ENCODE measurements at regions not wholly inside any gene's neighbourhood (a gene's known extent, or its start where the extent isn't known, plus 50 kb on each side); places are given as distances from the start of the nearest gene placed in this dataset.
"Not testable (repeated sequence)": the region's sequence is repeated elsewhere in the genome, so short reads cannot be mapped to it uniquely, and the experiment has no call there.

GRCh38 chr4:12360391-12360790 is 931.7 kb upstream of the HS3ST1 start:
- in situ Hi-C loops (cut with HindIII; ENCODE audit: low sequenced_read_pairs): no loop called here
- TF ChIP-seq, protein P1, sequence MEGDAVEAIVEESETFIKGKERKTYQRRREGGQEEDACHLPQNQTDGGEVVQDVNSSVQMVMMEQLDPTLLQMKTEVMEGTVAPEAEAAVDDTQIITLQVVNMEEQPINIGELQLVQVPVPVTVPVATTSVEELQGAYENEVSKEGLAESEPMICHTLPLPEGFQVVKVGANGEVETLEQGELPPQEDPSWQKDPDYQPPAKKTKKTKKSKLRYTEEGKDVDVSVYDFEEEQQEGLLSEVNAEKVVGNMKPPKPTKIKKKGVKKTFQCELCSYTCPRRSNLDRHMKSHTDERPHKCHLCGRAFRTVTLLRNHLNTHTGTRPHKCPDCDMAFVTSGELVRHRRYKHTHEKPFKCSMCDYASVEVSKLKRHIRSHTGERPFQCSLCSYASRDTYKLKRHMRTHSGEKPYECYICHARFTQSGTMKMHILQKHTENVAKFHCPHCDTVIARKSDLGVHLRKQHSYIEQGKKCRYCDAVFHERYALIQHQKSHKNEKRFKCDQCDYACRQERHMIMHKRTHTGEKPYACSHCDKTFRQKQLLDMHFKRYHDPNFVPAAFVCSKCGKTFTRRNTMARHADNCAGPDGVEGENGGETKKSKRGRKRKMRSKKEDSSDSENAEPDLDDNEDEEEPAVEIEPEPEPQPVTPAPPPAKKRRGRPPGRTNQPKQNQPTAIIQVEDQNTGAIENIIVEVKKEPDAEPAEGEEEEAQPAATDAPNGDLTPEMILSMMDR (IDR thresholded peaks at IDR 0.05; ENCODE audit: low read depth, low read length, missing control alignments): no peak
- no peak for DNase-seq (ENCODE audit: low read depth)
- no peak overlapping the region for H3K4me3 ChIP-seq (ENCODE audit: low read depth, low read length)

GRCh38 chr4:12359420-12359819 is 930.7 kb upstream of the HS3ST1 start:
- in situ Hi-C loops (cut with HindIII; ENCODE audit: low sequenced_read_pairs): no loop called here
- H3K4me3 ChIP-seq (ENCODE audit: low read depth, low read length): no peak overlapping the region
- DNase-seq (ENCODE audit: low read depth): no peak
- TF ChIP-seq, protein P1 (IDR thresholded peaks at IDR 0.05; ENCODE audit: low read depth, low read length, missing control alignments): no peak

DNA sequence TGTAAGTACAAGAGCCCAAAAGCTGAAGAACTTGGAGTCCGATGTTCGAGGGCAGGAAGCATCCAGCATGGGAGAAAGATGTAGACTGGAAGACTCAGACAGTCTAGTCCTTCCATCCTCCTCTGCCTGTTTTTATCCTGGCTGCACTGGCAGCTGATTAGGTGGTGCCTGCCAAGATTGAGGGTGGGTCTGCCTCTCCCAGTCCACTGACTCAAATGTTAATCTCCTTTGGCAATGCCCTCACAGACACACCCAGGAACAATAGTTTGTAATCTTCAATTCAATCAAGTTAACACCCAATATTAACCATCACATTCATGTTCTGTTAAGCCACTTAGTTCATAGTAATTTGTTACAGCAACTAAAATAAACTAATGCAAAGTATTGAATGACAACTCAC is 904.4 kb upstream of the HS3ST1 start:
- in situ Hi-C loops (cut with HindIII; ENCODE audit: low sequenced_read_pairs); H3K4me3 ChIP-seq (ENCODE audit: low read depth, low read length); DNase-seq (ENCODE audit: low read depth): not testable (repeated sequence)

DNA sequence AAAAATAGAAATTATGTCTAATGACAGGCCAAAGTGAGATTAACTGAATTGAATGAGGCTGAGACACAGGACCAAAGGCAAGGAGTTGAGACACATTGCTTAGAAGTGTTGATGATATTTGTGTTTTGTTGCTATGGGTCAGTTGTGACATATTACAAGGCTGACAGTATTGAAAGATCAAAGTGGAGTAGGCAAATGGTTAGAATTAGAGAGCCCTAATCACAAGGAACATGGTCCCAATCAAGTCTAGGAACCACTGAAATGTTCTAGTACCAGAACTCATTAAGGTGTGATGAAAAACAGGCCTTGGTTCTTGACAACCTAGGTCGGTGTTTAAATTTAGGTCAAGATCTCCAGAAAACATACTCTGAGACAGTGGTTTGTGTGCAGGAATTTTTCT is 896.3 kb upstream of the HS3ST1 start:
- TF ChIP-seq, protein P1 (IDR thresholded peaks at IDR 0.05; ENCODE audit: low read depth, low read length, missing control alignments): no peak
- H3K4me3 ChIP-seq (ENCODE audit: low read depth, low read length): no peak overlapping the region
- in situ Hi-C loops (cut with HindIII; ENCODE audit: low sequenced_read_pairs): no loop called here

DNA sequence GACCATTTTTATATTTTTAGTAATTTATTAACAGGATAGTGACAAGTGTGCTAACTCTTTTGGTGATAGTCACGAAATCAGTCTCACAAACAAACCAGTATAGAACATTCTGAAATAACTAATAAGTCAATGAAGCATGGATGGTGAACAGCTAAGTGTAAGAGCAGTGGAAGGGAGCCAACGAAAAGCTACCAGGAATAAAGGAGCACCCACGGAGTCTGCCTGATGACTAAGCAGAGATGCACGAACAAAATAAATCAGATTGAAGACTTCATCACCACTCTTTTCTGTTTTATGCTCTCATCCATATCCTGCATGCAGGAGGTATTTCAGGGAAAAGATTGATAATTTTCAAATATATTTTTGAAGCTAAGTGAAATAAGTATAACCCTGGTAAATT is 891.1 kb upstream of the HS3ST1 start:
- in situ Hi-C loops (cut with HindIII; ENCODE audit: low sequenced_read_pairs): no loop called here
- peak; percentile 63 for DNase-seq (ENCODE audit: low read depth)
- TF ChIP-seq, protein P1 (IDR thresholded peaks at IDR 0.05; ENCODE audit: low read depth, low read length, missing control alignments): no peak
- H3K4me3 ChIP-seq (ENCODE audit: low read depth, low read length): no peak overlapping the region

More for the DNA sequence above, 896.3 kb upstream of the HS3ST1 start:
- no peak for DNase-seq (ENCODE audit: low read depth)

- DNase-seq (ENCODE audit: low read depth): no peak
- in situ Hi-C loops (cut with HindIII; ENCODE audit: low sequenced_read_pairs): no loop called here
- no peak overlapping the region for H3K4me3 ChIP-seq (ENCODE audit: low read depth, low read length)
- TF ChIP-seq, protein P1 (IDR thresholded peaks at IDR 0.05; ENCODE audit: low read depth, low read length, missing control alignments): no peak
Measured at GRCh38 chr4:12304905-12305304, 876.2 kb upstream of the HS3ST1 start.

DNA sequence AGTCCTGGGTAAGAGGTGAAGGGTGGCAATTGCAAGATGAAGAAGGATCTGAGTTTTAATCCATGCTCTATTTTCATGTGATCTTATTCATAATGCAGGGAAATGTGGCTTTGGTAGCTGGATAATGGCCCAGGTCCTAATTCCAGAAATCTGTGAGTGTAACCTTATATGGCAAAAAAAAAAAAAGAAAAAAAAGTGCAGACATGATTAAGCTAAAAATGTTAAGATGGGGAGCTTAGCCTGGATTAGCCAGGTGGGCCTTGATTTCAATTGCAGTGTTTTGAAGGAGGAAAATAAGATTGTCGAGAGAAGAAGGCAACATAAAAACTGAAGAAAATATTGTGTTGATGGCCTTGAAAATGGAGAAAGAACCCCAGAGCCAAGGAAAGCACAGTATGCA is 867.7 kb upstream of the HS3ST1 start:
- no peak for DNase-seq (ENCODE audit: low read depth)
- TF ChIP-seq, protein P1 (IDR thresholded peaks at IDR 0.05; ENCODE audit: low read depth, low read length, missing control alignments): no peak

More for the DNA sequence above, 867.7 kb upstream of the HS3ST1 start:
- no peak overlapping the region for H3K4me3 ChIP-seq (ENCODE audit: low read depth, low read length)
- in situ Hi-C loops (cut with HindIII; ENCODE audit: low sequenced_read_pairs): no loop called here
